ENCODE measurements at regions not wholly inside any gene's neighbourhood (a gene's known extent, or its start where the extent isn't known, plus 50 kb on each side); places are given as distances from the start of the nearest gene placed in this dataset.
"Not testable (repeated sequence)": the region's sequence is repeated elsewhere in the genome, so short reads cannot be mapped to it uniquely, and the experiment has no call there.

DNA sequence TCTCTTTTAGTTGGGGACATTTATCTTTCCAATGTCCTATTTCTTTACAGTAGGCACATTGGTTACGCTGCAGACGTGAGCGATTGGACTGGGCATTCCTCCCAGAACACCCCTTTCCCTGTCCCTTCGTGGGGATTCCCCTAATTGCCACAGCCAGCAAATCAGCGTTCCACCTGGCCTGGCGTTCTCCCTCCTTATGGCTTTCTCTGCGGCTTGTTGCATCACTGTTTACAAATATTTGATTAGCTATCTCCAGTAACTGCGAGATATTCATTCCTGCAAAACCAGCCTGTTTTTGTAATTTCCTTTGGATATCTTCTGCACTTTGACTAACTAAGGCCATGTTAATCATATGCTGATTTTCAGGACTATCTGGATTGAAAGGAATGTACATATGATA lies 202.5 kb upstream of the KLF8 start:
- H3K4me1 ChIP-seq (ENCODE audit: insufficient read depth, insufficient read length) = no peaks in the 10 kb centered on the region

DNA sequence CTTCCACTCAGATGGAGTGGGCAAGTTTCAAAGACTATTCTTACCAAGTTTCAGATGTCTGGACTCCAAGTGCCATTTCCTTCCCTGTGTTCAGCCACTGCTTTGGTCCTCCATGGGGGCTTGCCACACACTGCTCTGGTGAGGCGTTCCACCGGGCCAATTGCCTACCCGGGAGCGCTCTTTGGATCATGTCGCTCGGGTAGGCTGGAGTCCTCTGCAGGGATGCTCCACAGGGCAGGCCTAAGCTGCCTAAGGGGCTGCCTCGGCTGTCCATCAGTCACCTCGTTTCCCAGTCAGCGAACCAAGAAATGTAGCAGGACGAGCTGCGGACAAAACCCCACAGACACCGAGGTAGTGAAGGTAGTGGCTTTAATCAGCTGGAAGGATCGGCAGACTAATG lies 200.7 kb upstream of the KLF8 start:
- no peaks in the 10 kb centered on the region for H3K36me3 ChIP-seq (ENCODE audit: insufficient read depth, insufficient read length, low read length)
- H3K9me3 ChIP-seq (ENCODE audit: insufficient read depth, low read length) = no peaks in the 10 kb centered on the region
- H3K9ac ChIP-seq (ENCODE audit: insufficient read length, low read depth) = no peak overlapping the region
- H3K4me1 ChIP-seq (ENCODE audit: insufficient read depth, insufficient read length) = no peaks in the 10 kb centered on the region
- no peaks in the 10 kb centered on the region for H3K27me3 ChIP-seq (ENCODE audit: insufficient read depth, insufficient read length)
- DNase-seq (ENCODE audit: low read depth, low spot score) = no peak
- no peak overlapping the region for H3K4me3 ChIP-seq (ENCODE audit: insufficient read length, low read depth)
- TF ChIP-seq SUZ12 (IDR thresholded peaks at IDR 0.05; ENCODE audit: extremely low read depth, insufficient read depth, insufficient read length) = no peak
- no peak for TF ChIP-seq YY1 (IDR thresholded peaks at IDR 0.05; ENCODE audit: insufficient read depth, insufficient read length)
- TF ChIP-seq ZNF274 (IDR thresholded peaks at IDR 0.05; ENCODE audit: low read depth, low read length) = no peak

More for the DNA sequence above, 202.5 kb upstream of the KLF8 start:
- DNase-seq (ENCODE audit: low read depth, low spot score) = no peak
- Histone ChIP-seq H3K9ac (ENCODE audit: insufficient read length, low read depth) (no peak overlapping the region), H3K9me3 (ENCODE audit: insufficient read depth, low read length) (no peaks in the 10 kb centered on the region), H3K27me3 (ENCODE audit: insufficient read depth, insufficient read length) (no peaks in the 10 kb centered on the region), H3K36me3 (ENCODE audit: insufficient read depth, insufficient read length, low read length) (no peaks in the 10 kb centered on the region), H3K4me3 (ENCODE audit: insufficient read length, low read depth) (no peak overlapping the region)
- TF ChIP-seq ZNF274 (IDR thresholded peaks at IDR 0.05; ENCODE audit: low read depth, low read length) (no peak), SUZ12 (IDR thresholded peaks at IDR 0.05; ENCODE audit: extremely low read depth, insufficient read depth, insufficient read length) (no peak), YY1 (IDR thresholded peaks at IDR 0.05; ENCODE audit: insufficient read depth, insufficient read length) (no peak)

DNA sequence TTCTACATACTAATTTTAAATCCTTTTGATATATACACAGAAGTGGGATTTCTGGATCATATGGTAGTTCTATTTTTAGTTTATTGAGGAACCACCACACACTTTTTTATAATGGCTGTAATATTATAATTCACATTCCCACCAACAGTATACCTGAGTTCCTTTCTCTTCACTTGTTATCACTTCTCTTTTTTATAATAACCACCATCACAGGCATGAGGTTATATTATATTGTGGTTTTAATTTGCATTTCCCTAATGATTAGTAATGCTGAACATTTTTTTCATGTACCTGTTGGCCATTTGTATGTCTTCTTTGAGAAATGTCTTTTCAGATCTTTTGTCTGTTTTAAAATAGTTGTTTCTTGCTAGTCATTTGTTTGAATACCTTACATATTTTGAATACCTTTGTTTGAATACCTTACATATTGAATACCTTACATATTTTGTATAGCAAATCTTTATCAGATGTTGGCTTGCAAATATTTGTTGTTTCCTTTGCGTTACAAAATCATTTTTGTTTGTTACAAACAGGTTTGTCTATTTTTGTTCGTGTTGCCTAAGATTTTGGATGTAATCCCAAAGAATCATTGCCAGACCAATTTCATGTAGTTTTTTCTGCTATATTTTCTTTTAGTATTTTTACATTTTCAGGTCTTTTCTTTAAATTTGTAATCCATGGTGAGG lies 198.5 kb upstream of the KLF8 start:
- H3K9ac ChIP-seq (ENCODE audit: insufficient read length, low read depth) = no peak overlapping the region
- no peaks in the 10 kb centered on the region for H3K4me1 ChIP-seq (ENCODE audit: insufficient read depth, insufficient read length)
- H3K9me3 ChIP-seq (ENCODE audit: insufficient read depth, low read length) = peaks cover 6% of the 10 kb centered on the region; the same call in 1 of the 2 replicates
- TF ChIP-seq SUZ12 (IDR thresholded peaks at IDR 0.05; ENCODE audit: extremely low read depth, insufficient read depth, insufficient read length) = no peak
- TF ChIP-seq YY1 (IDR thresholded peaks at IDR 0.05; ENCODE audit: insufficient read depth, insufficient read length) = no peak
- H3K4me3 ChIP-seq (ENCODE audit: insufficient read length, low read depth) = no peak overlapping the region
- no peak for DNase-seq (ENCODE audit: low read depth, low spot score)
- no peaks in the 10 kb centered on the region for H3K27me3 ChIP-seq (ENCODE audit: insufficient read depth, insufficient read length)
- no peaks in the 10 kb centered on the region for H3K36me3 ChIP-seq (ENCODE audit: insufficient read depth, insufficient read length, low read length)

DNA sequence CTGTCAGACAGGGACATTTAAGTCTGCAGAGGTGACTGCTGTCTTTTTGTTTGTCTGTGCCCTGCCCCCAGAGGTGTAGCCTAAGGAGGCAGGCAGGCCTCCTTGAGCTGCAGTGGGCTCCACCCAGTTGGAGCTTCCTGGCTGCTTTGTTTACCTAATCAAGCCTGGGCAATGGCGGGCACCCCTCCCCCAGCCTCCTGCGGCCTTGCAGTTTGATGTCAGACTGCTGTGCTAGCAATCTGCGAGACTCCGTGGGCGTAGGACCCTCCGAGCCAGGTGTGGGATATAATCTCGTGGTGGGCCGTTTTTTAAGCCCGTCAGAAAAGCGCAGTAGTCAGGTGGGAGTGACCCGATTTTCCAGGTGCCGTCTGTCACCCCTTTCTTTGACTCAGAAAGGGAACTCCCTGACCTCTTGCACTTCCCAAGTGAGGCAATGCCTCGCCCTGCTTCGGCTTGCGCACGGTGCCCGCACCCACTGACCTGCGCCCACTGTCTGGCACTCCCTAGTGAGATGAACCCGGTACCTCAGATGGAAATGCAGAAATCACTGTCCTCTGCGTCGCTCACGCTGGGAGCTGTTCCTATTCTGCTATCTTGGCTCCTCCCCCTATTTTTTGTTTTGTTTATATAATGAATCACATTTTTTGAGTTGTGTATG lies 179.4 kb upstream of the KLF8 start:
- not testable (repeated sequence) for H3K9me3 ChIP-seq (ENCODE audit: insufficient read depth, low read length)
- peak overlapping the region; percentile 24 for H3K4me3 ChIP-seq (ENCODE audit: insufficient read length, low read depth)

DNA sequence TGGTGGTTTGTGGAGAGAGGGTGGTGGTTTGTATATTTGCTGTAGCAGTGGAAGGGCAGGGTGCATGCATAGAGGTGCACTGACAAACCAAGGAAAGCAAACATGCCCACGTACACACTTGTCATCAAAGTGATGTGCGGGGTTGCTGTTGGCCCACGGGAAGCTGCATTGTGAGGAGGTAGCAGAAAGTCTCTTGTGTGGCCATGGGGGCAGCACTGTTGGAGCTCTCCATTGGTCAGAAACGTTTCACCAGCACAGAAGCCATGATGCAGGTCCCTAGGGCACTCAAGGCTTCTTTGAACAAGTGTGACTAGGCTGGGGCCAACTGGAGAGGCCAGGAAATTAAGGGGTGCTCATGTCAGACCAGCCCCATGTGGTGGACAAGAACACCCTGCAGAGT lies 174.8 kb upstream of the KLF8 start:
- no peak for DNase-seq (ENCODE audit: low read depth, low spot score)
- H3K27me3 ChIP-seq (ENCODE audit: insufficient read depth, insufficient read length) = no peaks in the 10 kb centered on the region
- H3K4me3 ChIP-seq (ENCODE audit: insufficient read length, low read depth) = no peak overlapping the region
- H3K4me1 ChIP-seq (ENCODE audit: insufficient read depth, insufficient read length) = peaks cover 2% of the 10 kb centered on the region
- no peak overlapping the region for H3K9ac ChIP-seq (ENCODE audit: insufficient read length, low read depth)
- H3K9me3 ChIP-seq (ENCODE audit: insufficient read depth, low read length) = 0 out of 2 replicates have a peak, but pooled peaks cover 4% of the 10 kb centered on the region
- TF ChIP-seq ZNF274 (IDR thresholded peaks at IDR 0.05; ENCODE audit: low read depth, low read length) (no peak), SUZ12 (IDR thresholded peaks at IDR 0.05; ENCODE audit: extremely low read depth, insufficient read depth, insufficient read length) (no peak), YY1 (IDR thresholded peaks at IDR 0.05; ENCODE audit: insufficient read depth, insufficient read length) (no peak)
- H3K36me3 ChIP-seq (ENCODE audit: insufficient read depth, insufficient read length, low read length) = no peaks in the 10 kb centered on the region

More for the DNA sequence above, 179.4 kb upstream of the KLF8 start:
- H3K4me1 ChIP-seq (ENCODE audit: insufficient read depth, insufficient read length); H3K27me3 ChIP-seq (ENCODE audit: insufficient read depth, insufficient read length); H3K9ac ChIP-seq (ENCODE audit: insufficient read length, low read depth); H3K36me3 ChIP-seq (ENCODE audit: insufficient read depth, insufficient read length, low read length): not testable (repeated sequence)
- peak; percentile 15 for DNase-seq (ENCODE audit: low read depth, low spot score)

DNA sequence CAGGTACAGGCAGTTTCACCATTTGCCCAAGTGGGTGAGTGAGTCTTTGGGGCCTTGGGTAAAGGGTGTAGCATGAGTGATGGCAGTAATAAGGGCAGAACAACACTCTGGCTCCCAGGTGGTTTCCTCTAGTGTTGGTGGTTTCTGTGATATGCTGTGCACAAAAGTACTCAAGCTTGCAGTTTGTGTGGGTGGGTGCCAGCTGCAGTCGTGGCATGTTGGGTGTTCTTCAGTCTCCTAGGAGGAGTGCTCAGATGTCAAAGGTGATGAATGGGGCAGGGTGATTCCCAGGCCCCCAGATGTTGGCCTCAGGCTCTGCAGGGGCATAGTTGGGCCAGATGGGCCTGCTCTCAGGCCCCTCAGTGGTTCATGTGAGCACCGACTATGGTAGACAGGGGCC lies 166.1 kb upstream of the KLF8 start:
- H3K4me3 ChIP-seq (ENCODE audit: insufficient read length, low read depth) = no peak overlapping the region
- DNase-seq (ENCODE audit: low read depth, low spot score) = no peak
- H3K27me3 ChIP-seq (ENCODE audit: insufficient read depth, insufficient read length) = no peaks in the 10 kb centered on the region
- TF ChIP-seq YY1 (IDR thresholded peaks at IDR 0.05; ENCODE audit: insufficient read depth, insufficient read length) (no peak), ZNF274 (IDR thresholded peaks at IDR 0.05; ENCODE audit: low read depth, low read length) (no peak), SUZ12 (IDR thresholded peaks at IDR 0.05; ENCODE audit: extremely low read depth, insufficient read depth, insufficient read length) (no peak)
- no peaks in the 10 kb centered on the region for H3K36me3 ChIP-seq (ENCODE audit: insufficient read depth, insufficient read length, low read length)
- no peaks in the 10 kb centered on the region for H3K9me3 ChIP-seq (ENCODE audit: insufficient read depth, low read length)
- H3K9ac ChIP-seq (ENCODE audit: insufficient read length, low read depth) = no peak overlapping the region
- no peaks in the 10 kb centered on the region for H3K4me1 ChIP-seq (ENCODE audit: insufficient read depth, insufficient read length)

DNA sequence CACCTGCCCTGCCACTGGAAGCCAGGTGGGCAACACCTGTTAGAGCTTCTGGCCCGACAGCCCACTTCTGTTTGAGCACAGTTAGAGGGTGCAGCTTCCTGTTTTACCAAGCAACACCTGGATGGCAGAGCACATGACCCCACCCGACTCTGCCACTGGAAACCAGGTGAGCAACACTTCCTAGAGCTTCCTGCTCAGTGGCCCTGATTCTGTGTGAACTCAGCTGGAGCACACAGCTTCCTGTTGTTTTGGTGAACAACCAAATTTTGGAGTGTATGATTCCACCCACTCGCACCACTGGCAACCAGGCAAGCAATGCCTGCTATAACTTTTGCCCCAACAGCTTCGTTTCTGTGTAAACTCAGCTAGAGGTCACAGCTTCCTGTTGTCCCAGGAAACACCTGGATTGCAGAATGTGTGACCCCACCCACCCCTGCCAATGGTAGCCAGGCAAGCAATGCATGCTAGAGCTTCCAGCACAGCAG lies 163.8 kb upstream of the KLF8 start:
- no peak overlapping the region for H3K9ac ChIP-seq (ENCODE audit: insufficient read length, low read depth)
- H3K4me1 ChIP-seq (ENCODE audit: insufficient read depth, insufficient read length) = no peaks in the 10 kb centered on the region
- TF ChIP-seq YY1 (IDR thresholded peaks at IDR 0.05; ENCODE audit: insufficient read depth, insufficient read length) (no peak), SUZ12 (IDR thresholded peaks at IDR 0.05; ENCODE audit: extremely low read depth, insufficient read depth, insufficient read length) (no peak), ZNF274 (IDR thresholded peaks at IDR 0.05; ENCODE audit: low read depth, low read length) (no peak)
- H3K9me3 ChIP-seq (ENCODE audit: insufficient read depth, low read length) = no peaks in the 10 kb centered on the region
- no peak overlapping the region for H3K4me3 ChIP-seq (ENCODE audit: insufficient read length, low read depth)
- H3K27me3 ChIP-seq (ENCODE audit: insufficient read depth, insufficient read length) = no peaks in the 10 kb centered on the region
- no peak for DNase-seq (ENCODE audit: low read depth, low spot score)
- H3K36me3 ChIP-seq (ENCODE audit: insufficient read depth, insufficient read length, low read length) = no peaks in the 10 kb centered on the region

Measured in NT2/D1 (cell line).